VCaP (cell line): ENCODE measurements at regions not wholly inside any gene's neighbourhood (a gene's known extent, or its start where the extent isn't known, plus 50 kb on each side); places are given as distances from the start of the nearest gene placed in this dataset.

Experiments
- H3K27ac ChIP-seq: fragments of 450-650 bp; 2 replicates; pipeline ENCODE4 v1.5.1; 2017
- TF ChIP-seq, protein P1 (sequence below): fragments of 450-650 bp; conservative IDR thresholded peaks from 2 replicates; pipeline ENCODE4 v1.5.1; 2017; ENCODE audit warnings: mild to moderate bottlenecking, moderate library complexity

DNA sequence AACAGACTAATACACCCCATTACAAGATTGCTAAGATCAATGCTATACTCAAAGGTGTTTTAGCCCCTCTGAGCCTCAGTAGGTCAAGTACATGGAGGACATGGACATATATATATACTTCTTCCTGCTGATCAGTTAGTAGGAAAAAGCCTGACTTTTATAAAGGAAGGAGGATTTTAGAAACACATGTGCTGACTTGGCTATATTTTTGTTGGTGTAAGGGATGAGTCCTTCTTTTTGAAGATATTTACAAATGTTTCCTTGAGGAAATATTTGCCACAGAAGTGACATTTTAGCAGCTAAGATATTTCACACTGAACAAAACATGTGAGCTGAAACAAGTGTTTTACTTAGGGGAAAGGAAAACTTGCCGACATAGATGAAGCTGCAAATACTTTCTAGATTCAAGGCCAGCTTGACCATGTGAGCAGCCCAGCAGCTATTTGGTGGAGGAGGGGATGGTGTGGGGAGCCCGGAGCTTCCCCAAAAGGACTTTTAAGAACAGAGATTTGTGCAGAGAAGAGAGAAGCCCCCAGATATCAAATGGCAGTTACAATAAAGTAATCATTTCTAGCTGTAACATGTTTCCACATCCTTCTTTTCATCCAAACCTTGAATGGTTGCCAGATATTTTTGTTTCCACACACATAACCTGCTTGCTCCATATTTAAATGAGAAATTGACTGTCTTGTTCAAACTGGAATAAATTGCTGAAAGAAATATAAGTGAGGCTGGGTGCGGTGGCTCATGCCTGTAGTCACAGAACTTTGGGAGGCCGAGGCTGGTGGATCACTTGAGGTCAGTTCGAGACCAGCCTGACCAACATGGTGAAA, 111.7 kb upstream of the NR2F2 start:
- TF ChIP-seq, protein P1, sequence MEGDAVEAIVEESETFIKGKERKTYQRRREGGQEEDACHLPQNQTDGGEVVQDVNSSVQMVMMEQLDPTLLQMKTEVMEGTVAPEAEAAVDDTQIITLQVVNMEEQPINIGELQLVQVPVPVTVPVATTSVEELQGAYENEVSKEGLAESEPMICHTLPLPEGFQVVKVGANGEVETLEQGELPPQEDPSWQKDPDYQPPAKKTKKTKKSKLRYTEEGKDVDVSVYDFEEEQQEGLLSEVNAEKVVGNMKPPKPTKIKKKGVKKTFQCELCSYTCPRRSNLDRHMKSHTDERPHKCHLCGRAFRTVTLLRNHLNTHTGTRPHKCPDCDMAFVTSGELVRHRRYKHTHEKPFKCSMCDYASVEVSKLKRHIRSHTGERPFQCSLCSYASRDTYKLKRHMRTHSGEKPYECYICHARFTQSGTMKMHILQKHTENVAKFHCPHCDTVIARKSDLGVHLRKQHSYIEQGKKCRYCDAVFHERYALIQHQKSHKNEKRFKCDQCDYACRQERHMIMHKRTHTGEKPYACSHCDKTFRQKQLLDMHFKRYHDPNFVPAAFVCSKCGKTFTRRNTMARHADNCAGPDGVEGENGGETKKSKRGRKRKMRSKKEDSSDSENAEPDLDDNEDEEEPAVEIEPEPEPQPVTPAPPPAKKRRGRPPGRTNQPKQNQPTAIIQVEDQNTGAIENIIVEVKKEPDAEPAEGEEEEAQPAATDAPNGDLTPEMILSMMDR: no peak
- H3K27ac ChIP-seq: no peak overlapping the region

DNA sequence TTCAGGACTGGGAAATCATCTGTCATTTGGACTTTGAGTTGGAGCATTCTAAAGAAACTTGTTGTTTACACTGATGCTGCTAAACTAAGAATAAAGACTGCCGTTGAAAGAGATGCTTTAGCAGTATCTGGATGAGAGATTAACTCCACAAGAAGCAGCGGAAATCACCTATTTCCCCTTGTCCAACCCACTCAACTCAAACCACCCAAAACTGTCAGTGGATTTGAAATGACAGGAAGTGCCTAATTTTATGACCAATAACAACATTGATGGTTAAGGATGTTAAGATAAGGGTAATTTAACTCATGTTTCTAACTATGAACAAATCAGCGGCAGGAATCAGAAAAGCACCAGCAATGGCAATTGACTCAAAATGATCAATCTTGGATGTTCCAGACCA, 110.8 kb upstream of the NR2F2 start:
- TF ChIP-seq, protein P1: no peak
- no peak overlapping the region for H3K27ac ChIP-seq

DNA sequence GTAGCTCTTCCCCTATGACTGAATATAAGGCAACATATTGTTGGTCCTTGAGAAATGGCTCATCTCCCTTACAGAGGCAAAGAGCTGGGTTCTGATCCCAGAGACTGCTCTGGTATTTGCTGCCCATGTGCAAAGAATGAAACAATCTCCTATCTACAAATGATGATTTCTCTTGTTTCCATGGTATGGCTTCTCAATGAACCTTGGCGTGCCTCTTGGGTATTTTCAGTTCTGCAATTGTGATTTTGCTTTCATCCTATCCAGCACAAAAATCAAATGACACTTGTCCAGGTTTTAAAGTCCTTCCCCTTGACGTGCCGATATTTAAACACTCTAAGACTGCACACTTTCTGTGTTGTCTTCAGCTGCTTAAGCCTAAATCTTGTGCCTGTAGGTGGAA, 109.8 kb upstream of the NR2F2 start:
- TF ChIP-seq, protein P1: no peak
- no peak overlapping the region for H3K27ac ChIP-seq

DNA sequence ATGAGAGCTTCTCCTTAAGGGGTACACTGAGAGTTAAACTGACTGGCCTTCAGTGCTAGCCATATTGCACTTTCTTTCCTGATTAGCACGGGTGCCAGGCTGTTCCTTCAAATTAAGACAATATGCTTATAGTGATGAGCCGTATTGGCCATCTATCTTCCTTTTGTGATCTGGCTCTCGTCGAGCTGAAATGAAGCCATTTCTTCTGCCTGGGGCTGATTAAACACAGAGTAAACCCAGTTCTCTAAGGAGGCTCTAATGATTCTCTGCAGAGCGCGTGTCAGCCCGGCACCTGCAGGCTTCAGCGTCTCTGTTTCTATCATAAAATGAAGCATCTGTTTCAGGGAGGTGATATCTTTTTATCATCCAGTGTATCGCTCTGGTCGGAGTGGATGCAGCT, 107.5 kb upstream of the NR2F2 start:
- TF ChIP-seq, protein P1: no peak
- H3K27ac ChIP-seq: no peak overlapping the region

DNA sequence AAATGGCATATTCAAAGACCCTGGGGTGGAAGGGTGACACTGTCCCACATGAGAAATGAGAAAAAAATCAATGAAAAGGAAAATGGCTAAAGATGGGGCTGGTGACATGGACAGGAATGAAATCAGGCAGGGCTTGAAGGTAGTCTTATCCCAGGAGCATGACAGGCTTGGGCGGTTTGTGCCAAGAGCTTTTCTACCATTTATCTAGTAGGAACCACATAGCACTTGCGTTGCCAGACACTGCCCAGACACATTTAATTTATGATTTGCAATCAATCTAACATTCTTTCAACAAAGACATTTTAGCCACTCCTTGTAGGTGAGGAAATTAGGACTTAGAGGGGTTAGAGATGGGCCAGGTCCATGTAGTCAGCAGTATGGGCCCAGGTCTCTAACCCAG, 106.6 kb upstream of the NR2F2 start:
- TF ChIP-seq, protein P1: no peak

DNA sequence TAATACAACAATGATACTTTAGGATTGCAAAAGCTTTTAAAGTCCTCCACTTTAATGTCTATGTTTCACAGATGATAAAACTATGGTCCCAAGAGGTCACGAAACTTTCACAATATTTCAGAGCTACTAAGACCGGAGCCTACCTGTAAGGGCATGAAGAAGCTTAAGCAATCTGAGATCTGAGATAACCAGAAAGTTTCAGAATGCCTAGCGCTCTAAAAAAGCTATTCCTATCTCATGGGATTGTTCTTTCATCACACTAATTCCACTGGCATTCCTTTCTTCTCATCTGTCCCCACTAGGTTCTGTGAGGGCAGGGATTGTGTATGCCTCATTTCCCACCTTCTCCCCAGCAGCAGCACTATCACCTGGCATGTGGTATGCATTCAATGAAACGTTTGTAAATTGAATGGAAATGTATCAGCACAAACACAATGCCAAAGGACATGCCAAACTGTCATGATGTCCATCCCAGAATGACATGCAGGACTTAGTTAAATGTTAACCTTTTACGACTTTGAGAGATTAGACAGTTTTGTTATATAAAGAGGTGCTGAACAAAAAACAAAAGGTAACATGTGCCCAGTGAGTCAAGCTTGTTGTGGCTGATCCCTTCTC, 104.7 kb upstream of the NR2F2 start:
- TF ChIP-seq, protein P1: no peak
- no peak overlapping the region for H3K27ac ChIP-seq

More for the DNA sequence above, 106.6 kb upstream of the NR2F2 start:
- no peak overlapping the region for H3K27ac ChIP-seq

DNA sequence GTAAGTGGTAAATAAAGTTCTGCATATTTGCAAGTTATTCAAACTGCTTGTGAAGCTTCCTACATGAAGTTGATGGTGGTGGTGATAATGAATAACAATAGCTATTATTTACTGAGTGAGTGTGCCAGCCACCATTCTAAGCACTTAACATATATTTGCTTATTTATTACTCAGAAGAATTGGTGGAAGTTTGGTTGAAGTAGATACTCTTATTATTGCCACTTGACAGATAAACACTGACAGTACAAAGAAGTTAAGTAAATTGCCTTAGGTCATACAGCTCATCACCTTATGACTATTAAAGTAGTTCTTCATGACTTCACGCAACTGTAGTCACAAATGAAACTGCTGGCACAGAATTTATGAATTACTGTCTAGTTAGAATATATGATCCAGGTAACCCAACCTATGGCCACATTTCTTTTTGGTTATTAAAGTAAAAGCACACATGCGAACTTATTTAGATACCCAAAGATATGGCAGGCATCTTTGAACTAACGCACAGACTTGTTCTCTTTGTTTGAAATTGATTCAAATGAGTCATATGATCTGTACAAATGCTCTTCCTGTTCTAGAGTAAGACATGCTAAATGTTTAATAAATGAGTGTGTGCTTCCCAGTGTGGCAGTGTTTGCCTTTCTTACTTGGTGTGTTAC, 99.8 kb upstream of the NR2F2 start:
- no peak overlapping the region for H3K27ac ChIP-seq
- TF ChIP-seq, protein P1: no peak
